SH-SY5Y (cell line): ENCODE measurements at regions not wholly inside any gene's neighbourhood (a gene's known extent, or its start where the extent isn't known, plus 50 kb on each side); places are given as distances from the start of the nearest gene placed in this dataset.

ENCODE experiments used
- GATA2 ChIP-seq: IDR thresholded peaks from 2 replicates; pipeline ENCODE4 v1.6.1; 2011; ENCODE audit warnings: mild to moderate bottlenecking, low read depth, low read length
- GATA3 ChIP-seq: IDR thresholded peaks from 2 replicates; pipeline ENCODE4 v1.6.1; 2011; ENCODE audit warnings: low read depth, mild to moderate bottlenecking, low read length, moderate library complexity

DNA sequence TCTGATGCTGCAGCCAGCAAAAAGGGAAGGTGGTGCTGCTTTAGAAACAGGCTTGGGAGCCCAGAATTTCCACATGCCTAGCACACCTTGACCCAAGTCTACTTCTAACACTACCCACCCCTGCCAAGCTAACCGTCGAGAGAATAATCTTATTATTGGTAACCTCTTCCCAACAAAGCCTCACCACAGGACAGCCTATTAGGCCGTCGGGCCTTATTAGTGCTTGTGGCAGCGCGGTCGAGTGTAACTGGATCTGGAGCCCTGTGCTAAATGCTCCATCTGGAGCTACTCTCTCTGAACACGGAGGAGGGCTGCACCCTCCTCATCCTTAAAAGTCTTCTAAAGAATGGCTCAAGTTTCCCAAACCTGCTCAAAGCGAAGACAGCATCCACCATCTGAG lies 165.5 kb upstream of the NFIA start:
- TF ChIP-seq GATA3, result no peak
- TF ChIP-seq GATA2, result no peak
